ENCODE measurements at regions not wholly inside any gene's neighbourhood (a gene's known extent, or its start where the extent isn't known, plus 50 kb on each side); places are given as distances from the start of the nearest gene placed in this dataset.

- no peaks in the 10 kb centered on the region for H3K4me1 ChIP-seq
- WGBS, 2 donors: 56 to 62% methylated on average over 2 of the region's 2 CpGs
These were observed 411.7 kb upstream of the KCNN2 start for GRCh38 chr5:113950186-113950585.

GRCh38 chr5:113965225-113965624, 396.6 kb upstream of the KCNN2 start:
- no peak overlapping the region for H3K4me3 ChIP-seq
- no peaks in the 10 kb centered on the region for H3K4me1 ChIP-seq
- H3K27me3 ChIP-seq: no peaks in the 10 kb centered on the region
- TF ChIP-seq CTCF (IDR thresholded peaks at IDR 0.05) (no peak), EP300 (IDR thresholded peaks at IDR 0.05) (no peak), POLR2A (IDR thresholded peaks at IDR 0.05) (no peak)
- H3K27ac ChIP-seq: no peak overlapping the region
- no peak for DNase-seq (ENCODE audit: low spot score in 2 of 2)
- H3K9me3 ChIP-seq: peaks cover 0 to 18% (median 0%) of the 10 kb centered on the region in 4 donors
- 79 to 83% methylated on average over 3 of the region's 3 CpGs for WGBS, 2 donors
- H3K36me3 ChIP-seq: no peaks in the 10 kb centered on the region

More at GRCh38 chr5:113950186-113950585, 411.7 kb upstream of the KCNN2 start:
- DNase-seq (ENCODE audit: low spot score in 2 of 2): no peak
- TF ChIP-seq EP300 (IDR thresholded peaks at IDR 0.05) (no peak), CTCF (IDR thresholded peaks at IDR 0.05) (no peak)
- Histone ChIP-seq H3K9me3 (peaks cover 0 to 3% (median 1%) of the 10 kb centered on the region in 4 donors), H3K27me3 (no peaks in the 10 kb centered on the region), H3K27ac (no peak overlapping the region), H3K4me3 (no peak overlapping the region), H3K36me3 (no peaks in the 10 kb centered on the region)

- no peak for TF ChIP-seq EP300 (IDR thresholded peaks at IDR 0.05)
- TF ChIP-seq POLR2A (IDR thresholded peaks at IDR 0.05): no peak
- TF ChIP-seq CTCF (IDR thresholded peaks at IDR 0.05): no peak
- H3K4me1 ChIP-seq: no peaks in the 10 kb centered on the region
- no peak for DNase-seq (ENCODE audit: low spot score in 2 of 2)
- no peak overlapping the region for H3K27ac ChIP-seq
- no peaks in the 10 kb centered on the region for H3K27me3 ChIP-seq
- H3K36me3 ChIP-seq: no peaks in the 10 kb centered on the region
- H3K9me3 ChIP-seq: peaks cover 0 to under 1% (median 0%) of the 10 kb centered on the region in 4 donors
- no peak overlapping the region for H3K4me3 ChIP-seq
These were observed 392.0 kb upstream of the KCNN2 start for GRCh38 chr5:113969901-113970300.

- no peak for DNase-seq (ENCODE audit: low spot score in 2 of 2)
- H3K4me1 ChIP-seq: no peaks in the 10 kb centered on the region
- no peaks in the 10 kb centered on the region for H3K9me3 ChIP-seq
- no peak overlapping the region for H3K4me3 ChIP-seq
- H3K27ac ChIP-seq: no peak overlapping the region
- TF ChIP-seq EP300 (IDR thresholded peaks at IDR 0.05) (no peak), CTCF (IDR thresholded peaks at IDR 0.05) (no peak), POLR2A (IDR thresholded peaks at IDR 0.05) (no peak)
- WGBS, 2 donors: 63 to 67% methylated on average over 1 of the region's 1 CpG
- no peaks in the 10 kb centered on the region for H3K27me3 ChIP-seq
- no peaks in the 10 kb centered on the region for H3K36me3 ChIP-seq
These were observed 390.4 kb upstream of the KCNN2 start for GRCh38 chr5:113971454-113971853.

GRCh38 chr5:113974976-113975375, 386.9 kb upstream of the KCNN2 start:
- no peak for DNase-seq (ENCODE audit: low spot score in 2 of 2)
- Histone ChIP-seq H3K27ac (no peak overlapping the region), H3K4me1 (no peaks in the 10 kb centered on the region), H3K4me3 (no peak overlapping the region), H3K9me3 (no peaks in the 10 kb centered on the region), H3K27me3 (no peaks in the 10 kb centered on the region), H3K36me3 (no peaks in the 10 kb centered on the region)
- 100% methylated on average over 1 of the region's 1 CpG for WGBS, 2 donors
- no peak for TF ChIP-seq EP300 (IDR thresholded peaks at IDR 0.05)
- TF ChIP-seq POLR2A (IDR thresholded peaks at IDR 0.05): no peak
- no peak for TF ChIP-seq CTCF (IDR thresholded peaks at IDR 0.05)

Measured in tibial nerve (tissue), 4 donors.